Stimulated activated naive B cell treated with anti-CD40 and anti-IgM and Interleukin-4, amounts not matched to agents 10 μg/mL and 1 μg/mL and 100 μg/mL, for 72 hours (primary cell): ENCODE measurements at regions not wholly inside any gene's neighbourhood (a gene's known extent, or its start where the extent isn't known, plus 50 kb on each side); places are given as distances from the start of the nearest gene placed in this dataset.

ENCODE experiments used
- ATAC-seq, 2 donors: fragments of 150-1000 bp; cut with Tn5 transposase; replicated peaks; 2 replicates each; pipeline ENCODE4 v1.10.0; 2021; ENCODE audit warnings: moderate library complexity in 1 of 2
- DNase-seq: peaks from one replicate; pipeline ENCODE4 v3.0.0; 2021
- H3K27ac Mint-ChIP-seq: one replicate; pipeline ENCODE4 v1.8.0; 2022; ENCODE audit warnings: mild to moderate bottlenecking, mixed read lengths
- H3K27me3 Mint-ChIP-seq, 2 donors: one replicate each; pipeline ENCODE4 v1.8.0; 2022; ENCODE audit warnings: mixed read lengths in 2 of 2
- H3K36me3 Mint-ChIP-seq, 2 donors: one replicate each; pipeline ENCODE4 v1.8.0; 2022; ENCODE audit warnings: mixed read lengths in 2 of 2, mild to moderate bottlenecking in 1 of 2
- H3K4me1 Mint-ChIP-seq, 2 donors: one replicate each; pipeline ENCODE4 v1.8.0; 2022; ENCODE audit warnings: mixed read lengths in 2 of 2, mild to moderate bottlenecking in 1 of 2
- H3K4me3 Mint-ChIP-seq, 2 donors: one replicate each; pipeline ENCODE4 v1.8.0; 2022; ENCODE audit warnings: mild to moderate bottlenecking in 2 of 2, mixed read lengths in 2 of 2, moderate library complexity in 1 of 2
- H3K9me3 Mint-ChIP-seq, 2 donors: one replicate each; pipeline ENCODE4 v1.8.0; 2022; ENCODE audit warnings: mixed read lengths in 2 of 2, mild to moderate bottlenecking in 1 of 2

DNA sequence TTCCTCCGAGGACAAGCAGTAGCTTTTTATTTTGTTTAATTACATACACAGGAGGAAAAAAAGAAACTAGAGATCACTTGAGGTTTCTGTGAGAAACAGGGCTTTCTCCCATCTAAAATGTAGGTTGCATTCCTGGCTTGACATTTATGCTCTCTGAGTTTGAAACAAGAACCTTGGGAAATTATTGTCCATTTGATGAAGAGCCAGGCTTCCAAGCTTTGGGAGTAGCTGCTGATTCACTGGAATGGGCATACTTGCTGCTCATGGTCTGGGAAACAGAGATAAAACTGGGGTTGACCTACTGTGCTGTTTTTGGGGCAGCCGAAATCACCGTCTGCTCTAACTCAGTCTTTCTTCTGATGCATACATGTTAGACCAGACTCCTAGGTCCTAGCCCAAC lies 165.4 kb downstream of the MIS18A start:
- Mint-ChIP-seq H3K4me3 (no peak overlapping the region), H3K27me3 (peaks cover 0 to 6% of the 10 kb centered on the region in 2 donors), H3K9me3 (peaks cover 1 to 5% of the 10 kb centered on the region in 2 donors), H3K36me3 (no peaks in the 10 kb centered on the region), H3K27ac (no peak overlapping the region), H3K4me1 (no peaks in the 10 kb centered on the region)
- DNase-seq, result no peak
- no peak for ATAC-seq

DNA sequence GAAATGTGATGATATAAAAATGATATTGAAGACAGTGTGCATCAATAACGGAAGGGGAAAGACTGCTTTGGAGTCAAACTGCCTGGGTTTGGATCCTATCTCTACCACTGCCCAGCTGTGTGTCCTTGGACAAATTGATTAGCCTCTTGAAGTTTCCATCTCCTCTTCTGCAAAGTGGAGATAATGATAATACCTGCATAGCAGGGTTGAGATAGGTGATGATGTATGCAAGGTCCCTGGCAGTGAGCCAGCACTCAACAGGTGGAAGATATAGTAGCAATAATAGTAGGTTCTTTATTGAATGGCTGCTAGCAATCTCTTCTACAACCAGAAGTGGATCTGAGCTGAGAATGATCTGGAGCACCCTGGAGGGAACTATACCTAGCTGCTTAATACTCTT lies 166.7 kb downstream of the MIS18A start:
- Mint-ChIP-seq H3K9me3 (peaks cover 1 to 5% of the 10 kb centered on the region in 2 donors), H3K36me3 (no peaks in the 10 kb centered on the region), H3K4me1 (no peaks in the 10 kb centered on the region), H3K4me3 (no peak overlapping the region), H3K27me3 (peaks cover 0 to 6% of the 10 kb centered on the region in 2 donors), H3K27ac (no peak overlapping the region)
- no peak for DNase-seq
- ATAC-seq, result no peak

DNA sequence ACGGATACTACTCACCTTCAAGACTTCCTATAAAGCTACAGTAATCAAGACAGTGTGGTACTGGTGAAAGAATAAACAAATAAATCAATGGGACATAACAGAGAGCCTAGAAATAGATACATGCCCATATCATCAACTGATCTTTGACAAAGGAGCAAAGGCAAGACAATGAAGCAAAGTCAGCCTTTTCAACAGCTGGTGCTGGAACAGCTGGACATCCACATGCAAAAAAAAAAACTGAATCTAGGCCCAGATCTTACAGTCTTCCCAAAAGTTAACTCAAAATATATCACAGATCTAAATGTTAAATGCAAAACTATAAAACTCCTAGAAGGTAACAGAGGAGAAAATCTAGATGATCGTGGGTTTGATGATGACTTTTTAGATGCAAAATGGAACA lies 170.3 kb downstream of the MIS18A start:
- ATAC-seq (no peak), DNase-seq (no peak)
- H3K4me3 Mint-ChIP-seq, result no peak overlapping the region
- H3K36me3 Mint-ChIP-seq, result no peaks in the 10 kb centered on the region
- H3K4me1 Mint-ChIP-seq, result no peaks in the 10 kb centered on the region
- no peak overlapping the region for H3K27ac Mint-ChIP-seq
- no peaks in the 10 kb centered on the region for H3K27me3 Mint-ChIP-seq
- H3K9me3 Mint-ChIP-seq, result peaks cover 5 to 9% of the 10 kb centered on the region in 2 donors

DNA sequence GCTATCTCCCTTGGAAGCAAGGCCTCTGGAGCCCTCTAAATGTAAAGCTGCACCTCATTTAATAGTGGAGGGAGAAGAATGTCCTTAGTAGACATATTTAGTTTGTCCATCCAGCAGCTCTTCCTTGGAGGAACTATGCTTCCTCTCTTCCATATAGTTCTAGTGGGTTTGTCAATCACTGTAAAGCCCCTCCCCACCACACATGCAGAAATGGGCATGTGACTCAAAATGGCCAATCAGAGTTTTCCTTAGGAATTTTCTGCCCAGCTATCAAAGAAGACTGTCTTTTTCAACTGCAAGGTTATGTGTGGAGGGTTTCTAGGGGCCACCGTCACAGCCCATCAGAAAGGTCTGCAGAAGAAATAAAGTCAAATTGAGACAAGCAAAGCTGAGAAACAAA lies 175.5 kb downstream of the MIS18A start:
- Mint-ChIP-seq H3K9me3 (peaks cover 4% of the 10 kb centered on the region in 2 donors), H3K27me3 (peaks cover 0 to 13% of the 10 kb centered on the region in 2 donors), H3K4me1 (no peaks in the 10 kb centered on the region), H3K4me3 (no peak overlapping the region), H3K27ac (no peak overlapping the region), H3K36me3 (no peaks in the 10 kb centered on the region)
- ATAC-seq (no peak), DNase-seq (no peak)

DNA sequence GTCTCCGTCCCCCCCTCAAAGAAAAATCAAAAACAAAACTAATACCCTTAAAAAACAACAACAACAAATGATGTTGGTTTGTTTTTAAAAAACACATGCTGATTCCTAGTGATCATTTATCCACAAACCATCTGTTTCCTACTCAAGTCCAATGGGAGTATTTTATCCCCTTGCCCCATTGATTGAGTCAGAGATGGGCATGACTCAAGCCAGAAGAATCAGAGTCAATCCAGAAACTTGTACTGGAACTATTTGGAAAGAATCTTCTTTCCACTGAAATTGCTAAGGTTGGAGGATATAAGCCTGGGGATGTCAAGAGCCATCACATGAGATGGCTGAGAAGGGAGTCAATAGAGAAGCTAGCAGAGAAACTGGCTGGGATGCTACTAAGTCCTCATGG lies 176.4 kb downstream of the MIS18A start:
- Mint-ChIP-seq H3K27me3 (peaks cover 0 to 13% of the 10 kb centered on the region in 2 donors), H3K36me3 (no peaks in the 10 kb centered on the region), H3K9me3 (peaks cover 4% of the 10 kb centered on the region in 2 donors), H3K27ac (no peak overlapping the region), H3K4me3 (no peak overlapping the region), H3K4me1 (no peaks in the 10 kb centered on the region)
- DNase-seq (no peak), ATAC-seq (no peak)

DNA sequence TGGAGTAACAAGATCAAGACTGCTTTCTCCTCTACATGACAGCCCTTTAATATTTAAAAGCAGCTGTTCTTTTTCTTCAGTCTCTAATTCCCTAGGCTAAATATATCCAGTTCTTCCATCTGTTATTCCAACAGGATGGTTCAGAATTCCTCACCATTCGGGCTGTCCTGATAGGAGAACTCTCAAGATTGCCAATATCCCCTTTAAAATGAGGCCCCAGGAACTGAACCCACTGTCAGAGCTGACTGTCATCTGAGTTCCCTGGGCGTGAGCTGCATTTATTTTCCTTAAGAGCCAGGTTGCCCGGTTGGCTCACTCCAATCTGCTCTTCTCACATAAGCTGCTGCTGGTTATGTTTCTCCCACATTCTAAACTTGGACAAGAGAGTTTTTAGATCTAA lies 177.6 kb downstream of the MIS18A start:
- ATAC-seq (no peak), DNase-seq (no peak)
- Mint-ChIP-seq H3K27me3 (peaks cover 0 to 13% of the 10 kb centered on the region in 2 donors), H3K9me3 (peaks cover 4% of the 10 kb centered on the region in 2 donors), H3K4me1 (no peaks in the 10 kb centered on the region), H3K4me3 (no peak overlapping the region), H3K36me3 (no peaks in the 10 kb centered on the region), H3K27ac (no peak overlapping the region)

DNA sequence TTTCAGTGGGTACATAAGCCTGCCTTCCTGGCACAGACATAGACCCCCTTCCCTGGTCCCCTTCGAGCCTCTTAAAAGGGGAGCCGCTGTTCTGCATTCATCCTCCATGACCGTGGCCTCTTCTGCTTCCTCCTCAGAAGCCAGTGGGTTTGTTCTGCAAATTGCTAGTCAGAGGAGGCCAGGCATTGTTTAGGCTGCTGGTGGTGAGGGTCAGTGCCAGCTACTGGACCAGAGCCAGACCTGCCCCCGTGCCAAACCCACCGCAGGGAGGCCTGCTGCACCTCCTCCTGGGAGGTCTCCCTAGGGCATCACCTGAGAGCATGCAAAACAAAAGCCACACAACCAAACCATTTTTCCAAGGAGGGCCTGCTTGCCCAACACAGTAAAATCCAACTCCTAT lies 178.4 kb downstream of the MIS18A start:
- no peaks in the 10 kb centered on the region for H3K36me3 Mint-ChIP-seq
- H3K27me3 Mint-ChIP-seq, result peaks cover 0 to 13% of the 10 kb centered on the region in 2 donors
- no peaks in the 10 kb centered on the region for H3K4me1 Mint-ChIP-seq
- no peak overlapping the region for H3K4me3 Mint-ChIP-seq
- no peak for ATAC-seq
- H3K27ac Mint-ChIP-seq, result no peak overlapping the region
- DNase-seq, result no peak
- peaks cover 4% of the 10 kb centered on the region in 2 donors for H3K9me3 Mint-ChIP-seq

DNA sequence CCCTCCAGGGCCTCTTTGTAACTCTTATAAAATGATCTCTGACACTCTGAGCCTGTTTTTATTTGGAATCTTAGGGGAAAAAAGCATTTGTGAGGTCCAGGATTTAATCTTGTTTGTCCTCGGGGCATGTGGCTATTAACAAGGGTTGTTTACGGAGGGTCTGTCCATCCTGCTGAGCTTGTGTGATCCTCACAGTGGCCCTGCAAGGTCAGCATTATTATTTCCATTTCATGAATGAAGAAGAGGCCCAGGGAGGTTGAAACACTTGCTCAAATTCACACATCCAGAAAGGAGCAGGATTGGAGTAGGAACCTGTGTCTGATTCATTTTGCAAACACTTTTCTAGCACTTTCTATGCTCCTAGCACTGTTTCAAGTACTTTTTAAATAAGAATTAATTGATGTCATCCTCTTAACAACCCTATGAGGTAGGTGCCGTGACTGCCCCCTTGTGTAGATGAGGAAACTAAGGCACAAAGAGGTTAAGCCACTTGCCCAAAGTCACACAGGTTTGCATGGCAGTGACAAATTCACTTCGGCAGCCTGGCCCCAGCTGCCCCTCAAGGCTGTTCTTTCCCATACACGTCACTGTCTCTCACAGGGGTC lies 178.9 kb downstream of the MIS18A start:
- peaks cover under 1 to 13% of the 10 kb centered on the region in 2 donors for H3K27me3 Mint-ChIP-seq
- no peaks in the 10 kb centered on the region for H3K4me1 Mint-ChIP-seq
- ATAC-seq (no peak), DNase-seq (no peak)
- H3K9me3 Mint-ChIP-seq, result peaks cover 0 to under 1% of the 10 kb centered on the region in 2 donors
- no peaks in the 10 kb centered on the region for H3K36me3 Mint-ChIP-seq
- H3K27ac Mint-ChIP-seq, result no peak overlapping the region
- H3K4me3 Mint-ChIP-seq, result no peak overlapping the region

DNA sequence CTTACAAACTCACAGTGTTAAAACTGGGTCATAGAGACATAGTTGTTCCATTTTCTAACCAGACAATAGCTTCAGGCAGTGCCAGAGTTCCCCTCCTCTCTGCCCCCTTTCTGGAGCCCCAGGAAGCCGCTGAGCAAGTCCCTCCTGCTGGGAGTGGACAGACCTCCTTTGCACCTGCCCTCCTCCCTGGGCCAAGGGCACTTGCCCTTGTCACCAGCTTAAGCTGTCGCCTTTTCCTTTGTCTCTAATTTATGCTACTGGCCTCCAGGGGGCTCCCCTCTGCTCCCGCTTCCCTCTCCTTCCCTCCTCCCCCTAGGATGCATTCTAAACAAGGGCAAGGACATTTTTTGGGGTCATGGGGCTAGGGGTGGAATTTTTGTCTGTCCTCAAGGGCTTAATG lies 182.4 kb downstream of the MIS18A start:
- H3K9me3 Mint-ChIP-seq, result peaks cover 4 to 6% of the 10 kb centered on the region in 2 donors
- peaks cover 13 to 24% of the 10 kb centered on the region in 2 donors for H3K27me3 Mint-ChIP-seq
- no peaks in the 10 kb centered on the region for H3K4me1 Mint-ChIP-seq
- H3K36me3 Mint-ChIP-seq, result no peaks in the 10 kb centered on the region
- H3K27ac Mint-ChIP-seq, result no peak overlapping the region
- H3K4me3 Mint-ChIP-seq, result no peak overlapping the region
- no peak for ATAC-seq
- DNase-seq, result no peak

DNA sequence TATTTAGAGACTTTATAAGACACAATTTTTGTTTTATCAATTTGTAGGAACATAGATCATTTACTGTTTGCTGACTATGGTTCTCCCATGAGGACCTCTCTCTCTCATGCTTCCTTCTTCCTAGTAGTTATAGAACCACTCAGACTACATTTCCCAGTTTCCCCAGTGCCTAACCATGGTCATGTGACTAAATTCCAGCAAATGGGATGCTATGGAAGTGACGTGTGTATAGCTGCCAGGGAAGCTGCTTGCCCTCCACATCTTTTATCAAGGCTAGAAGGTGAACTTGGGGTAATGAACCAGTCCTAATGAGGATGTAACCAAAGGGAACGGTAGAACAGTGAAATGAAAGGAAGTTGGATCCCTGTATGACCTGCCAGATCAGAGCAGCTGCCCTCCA lies 184.0 kb downstream of the MIS18A start:
- no peak for ATAC-seq

DNA sequence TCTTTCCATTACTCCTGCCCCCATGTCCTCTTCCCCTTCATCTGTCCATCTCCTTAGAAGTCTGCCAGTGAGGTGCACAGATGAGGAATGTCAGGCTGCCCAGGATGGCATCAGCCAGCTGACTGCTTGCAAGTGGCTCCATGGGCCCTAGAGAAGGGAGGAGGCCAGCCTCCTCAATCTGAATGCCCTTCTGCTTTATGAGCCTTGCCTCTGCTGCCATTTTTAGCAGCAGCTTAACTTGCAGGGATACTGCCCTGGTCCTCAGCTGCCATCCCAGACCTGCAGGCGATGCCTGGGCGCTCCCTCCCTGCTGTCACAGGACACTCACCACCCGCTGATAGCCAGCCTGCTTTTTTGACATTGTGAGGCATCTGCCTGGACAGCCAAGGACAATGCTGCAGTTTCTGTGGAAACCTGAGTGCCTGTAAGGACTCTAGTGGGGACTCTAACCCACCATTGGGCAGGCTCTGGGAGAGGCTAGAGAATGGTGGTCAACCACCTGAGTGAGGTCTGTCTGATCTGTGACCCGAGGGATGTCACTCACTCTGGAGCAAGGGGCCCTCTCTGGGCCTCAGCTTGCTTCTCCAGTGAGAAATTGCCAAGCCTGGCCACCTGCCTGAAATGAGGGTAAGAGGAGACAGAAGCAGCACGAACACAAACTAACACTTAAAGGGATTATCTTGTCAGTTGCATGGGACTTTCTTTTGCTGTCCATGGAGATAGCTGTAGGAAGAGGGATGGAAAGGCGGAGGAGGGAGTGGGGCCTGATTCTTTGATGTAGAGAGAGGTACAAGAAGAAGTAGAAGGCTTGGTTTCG lies 185.0 kb downstream of the MIS18A start:
- no peak overlapping the region for H3K4me3 Mint-ChIP-seq
- H3K36me3 Mint-ChIP-seq, result no peaks in the 10 kb centered on the region
- peaks cover 13 to 16% of the 10 kb centered on the region in 2 donors for H3K27me3 Mint-ChIP-seq
- no peak overlapping the region for H3K27ac Mint-ChIP-seq
- ATAC-seq (no peak), DNase-seq (no peak)
- H3K9me3 Mint-ChIP-seq, result peaks cover 4 to 6% of the 10 kb centered on the region in 2 donors
- no peaks in the 10 kb centered on the region for H3K4me1 Mint-ChIP-seq

More for the DNA sequence above, 184.0 kb downstream of the MIS18A start:
- Mint-ChIP-seq H3K27me3 (peaks cover 13 to 16% of the 10 kb centered on the region in 2 donors), H3K36me3 (no peaks in the 10 kb centered on the region), H3K9me3 (peaks cover 4 to 6% of the 10 kb centered on the region in 2 donors), H3K4me3 (no peak overlapping the region), H3K4me1 (no peaks in the 10 kb centered on the region), H3K27ac (no peak overlapping the region)
- DNase-seq, result no peak

DNA sequence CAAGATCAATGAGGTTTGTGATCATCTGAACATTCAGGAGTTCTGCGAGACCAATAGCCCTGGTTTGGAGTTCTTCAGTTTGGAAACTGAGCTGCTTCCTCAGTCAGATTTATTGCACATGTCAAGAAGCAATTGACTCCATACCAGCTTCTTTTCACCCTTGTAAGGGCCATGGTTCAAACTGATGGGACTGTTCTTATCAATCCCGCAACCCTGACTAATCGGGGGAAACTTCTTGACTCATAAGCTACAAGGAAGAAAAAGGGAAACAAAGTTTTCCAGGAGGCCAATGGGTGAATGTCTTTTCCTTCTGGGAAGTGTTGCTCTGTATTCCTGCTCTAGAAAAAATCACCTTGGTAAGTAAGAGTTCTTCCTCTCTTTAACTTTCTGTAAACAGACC lies 187.9 kb downstream of the MIS18A start:
- H3K27me3 Mint-ChIP-seq, result peaks cover 13 to 16% of the 10 kb centered on the region in 2 donors
- no peak overlapping the region for H3K4me3 Mint-ChIP-seq

DNA sequence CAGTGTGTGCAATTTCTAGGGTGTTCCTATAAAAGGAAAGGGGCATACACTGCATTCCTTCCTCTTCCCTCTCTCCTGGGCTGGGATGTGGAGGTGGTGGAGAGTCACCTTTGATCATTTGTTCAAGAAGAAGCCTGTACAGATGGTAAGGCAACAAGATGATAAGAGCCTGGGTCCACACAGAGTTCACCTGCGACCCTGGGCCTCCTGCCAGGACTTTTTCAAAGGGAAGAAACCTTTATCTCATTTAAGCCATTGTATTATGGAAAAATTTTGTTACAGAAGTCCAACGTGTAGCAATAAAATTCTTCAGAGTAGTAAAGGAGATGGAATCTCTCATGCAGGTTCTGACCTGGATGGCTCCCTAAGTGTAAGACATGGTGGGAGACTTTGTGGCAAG lies 189.1 kb downstream of the MIS18A start:
- Mint-ChIP-seq H3K4me3 (no peak overlapping the region), H3K27ac (no peak overlapping the region), H3K9me3 (peaks cover 4 to 8% of the 10 kb centered on the region in 2 donors), H3K27me3 (peaks cover 11 to 16% of the 10 kb centered on the region in 2 donors), H3K36me3 (no peaks in the 10 kb centered on the region), H3K4me1 (no peaks in the 10 kb centered on the region)
- ATAC-seq, result no peak
- DNase-seq, result no peak

More for the DNA sequence above, 187.9 kb downstream of the MIS18A start:
- ATAC-seq (no peak), DNase-seq (no peak)
- Mint-ChIP-seq H3K27ac (no peak overlapping the region), H3K9me3 (peaks cover 4 to 8% of the 10 kb centered on the region in 2 donors), H3K4me1 (no peaks in the 10 kb centered on the region), H3K36me3 (no peaks in the 10 kb centered on the region)

DNA sequence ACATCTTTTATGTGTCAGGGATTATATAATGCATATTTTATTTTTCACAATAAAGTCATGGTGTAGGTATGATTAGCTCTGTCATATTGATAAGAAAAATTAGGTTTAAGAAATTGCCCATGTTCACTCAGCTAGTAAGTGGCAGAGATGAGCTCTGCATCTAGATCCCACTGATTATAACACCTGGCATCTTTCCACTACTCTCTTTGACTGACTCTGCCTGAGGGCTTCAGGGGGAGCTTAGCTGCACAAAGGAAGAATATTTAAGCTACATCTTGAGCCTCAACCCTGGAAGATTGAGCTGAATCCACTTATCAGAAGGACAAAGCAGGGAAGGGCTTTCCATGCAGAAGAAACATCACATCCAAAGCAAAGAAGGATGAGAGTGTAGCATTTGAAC lies 190.4 kb downstream of the MIS18A start:
- Mint-ChIP-seq H3K4me1 (no peaks in the 10 kb centered on the region), H3K36me3 (no peaks in the 10 kb centered on the region), H3K27ac (no peak overlapping the region), H3K4me3 (no peak overlapping the region), H3K27me3 (peaks cover 8 to 9% of the 10 kb centered on the region in 2 donors), H3K9me3 (peaks cover 4 to 8% of the 10 kb centered on the region in 2 donors)
- no peak for DNase-seq
- no peak for ATAC-seq

DNA sequence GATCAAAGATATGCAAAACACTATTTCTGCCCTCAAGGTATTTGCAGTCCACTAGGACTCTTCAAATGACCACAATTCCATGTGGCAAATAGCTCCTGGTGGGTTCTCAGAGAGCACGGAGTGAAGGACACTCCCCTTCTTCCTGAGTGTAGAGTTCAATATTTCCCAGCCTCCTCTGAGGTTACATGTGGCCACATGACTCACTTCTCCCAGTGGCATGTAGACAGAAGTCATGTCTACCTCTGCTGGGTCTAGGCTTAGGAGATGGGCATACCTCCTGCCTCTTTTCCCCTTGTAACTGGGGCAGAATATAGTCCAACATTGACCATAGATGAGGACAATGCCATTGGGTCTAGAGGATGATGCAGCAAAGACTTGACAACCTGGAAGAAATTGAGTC lies 191.4 kb downstream of the MIS18A start:
- no peak for ATAC-seq
- Mint-ChIP-seq H3K9me3 (peaks cover 0 to 2% of the 10 kb centered on the region in 2 donors), H3K4me3 (no peak overlapping the region), H3K27ac (no peak overlapping the region), H3K36me3 (no peaks in the 10 kb centered on the region), H3K4me1 (no peaks in the 10 kb centered on the region), H3K27me3 (peaks cover 0 to 4% of the 10 kb centered on the region in 2 donors)
- no peak for DNase-seq
